ENCODE measurements at regions not wholly inside any gene's neighbourhood (a gene's known extent, or its start where the extent isn't known, plus 50 kb on each side); places are given as distances from the start of the nearest gene placed in this dataset.

- H3K4me1 ChIP-seq (ENCODE audit: control extremely low read depth in 1 of 4, control insufficient read depth in 4 of 4, insufficient read depth in 4 of 4, low read length in 3 of 4): peaks cover 2 to 24% (median 22%) of the 10 kb centered on the region in 4 experiments
- ChIA-PET CTCF (interaction anchor here (0.7 to 1.7 kb wide), 9 partner anchors 9 to 1817 kb away, joined by 3 to 9 read pairs (median 3); no protein-coding TSS in a partner anchor), POLR2A (no interaction called here)
- H3K4me3 ChIP-seq (ENCODE audit: control insufficient read depth in 1 of 7, extremely low read depth in 1 of 7, insufficient read depth in 4 of 7, low read depth in 2 of 7, low read length in 6 of 7): peak overlapping the region; percentile 38 to 76 (median 68)
- H3K27me3 ChIP-seq (replicated peaks in 2 of 5; ENCODE audit: control insufficient read depth in 4 of 5, insufficient read depth in 5 of 5, low read length in 4 of 5): peaks cover 23 to 57% (median 32%) of the 10 kb centered on the region in 5 experiments
- no peak overlapping the region for H3K27ac ChIP-seq (ENCODE audit: insufficient read depth in 1 of 2, low read depth in 1 of 2, low read length in 2 of 2, poor library complexity in 1 of 2, severe bottlenecking in 2 of 2)
- under 1% methylated on average over 49 of the region's 81 CpGs for WGBS (ENCODE audit: insufficient coverage)
- DNase-seq: peak; percentile 54 to 72 (median 68)
- H3K36me3 ChIP-seq (ENCODE audit: control insufficient read depth in 4 of 4, insufficient read depth in 4 of 4, low read length in 3 of 4): no peaks in the 10 kb centered on the region
- no peaks in the 10 kb centered on the region for H3K9me3 ChIP-seq (ENCODE audit: control extremely low read depth in 1 of 5, control insufficient read depth in 4 of 5, insufficient read depth in 2 of 5, low read depth in 1 of 5, low read length in 4 of 5)
These were observed 132.9 kb upstream of the DPYD start for GRCh38 chr1:98053471-98054366.

DNA sequence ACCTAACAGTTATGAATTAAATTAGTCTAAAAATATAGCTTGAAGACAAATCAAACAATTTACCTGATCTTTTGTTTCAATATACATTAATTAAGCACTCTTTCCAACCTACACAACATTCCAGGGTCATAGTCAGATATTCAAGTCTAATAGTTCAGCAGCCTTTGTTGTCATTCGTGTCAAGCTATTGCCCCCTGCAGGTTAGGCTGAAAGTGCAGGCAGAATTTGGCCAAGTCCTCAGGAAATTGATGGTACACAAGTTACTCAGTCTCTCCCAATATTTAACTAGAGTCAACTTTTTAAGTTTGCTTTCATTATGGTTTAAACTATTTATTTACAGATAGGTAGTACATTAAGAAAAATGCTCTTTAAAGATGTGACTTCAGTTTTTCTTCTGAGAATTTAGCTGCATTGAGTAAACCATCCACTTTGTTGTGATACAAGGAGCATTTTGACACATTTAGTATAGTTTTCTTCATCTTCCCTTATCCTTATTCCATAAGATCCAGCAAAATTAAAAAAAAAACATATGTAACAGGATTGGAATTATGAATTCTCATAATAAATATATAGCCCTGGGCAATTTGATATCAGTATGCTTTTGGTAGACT, 130.3 kb upstream of the DPYD start:
- DNase-seq: peak; percentile 80 to 87 (median 84)
- no CpG with 5 or more reads among the region's 1 CpG for WGBS (ENCODE audit: insufficient coverage)
- peaks cover 2 to 29% (median 26%) of the 10 kb centered on the region in 4 experiments for H3K4me1 ChIP-seq (ENCODE audit: control extremely low read depth in 1 of 4, control insufficient read depth in 4 of 4, insufficient read depth in 4 of 4, low read length in 3 of 4)
- POLR2A ChIA-PET: no interaction called here
- CTCF ChIA-PET: interaction anchor here (1.0 to 2.3 kb wide), 2 partner anchors 10 to 1087 kb away, joined by 3 to 8 read pairs; no protein-coding TSS in a partner anchor
- no peaks in the 10 kb centered on the region for H3K9me3 ChIP-seq (ENCODE audit: control extremely low read depth in 1 of 5, control insufficient read depth in 4 of 5, insufficient read depth in 2 of 5, low read depth in 1 of 5, low read length in 4 of 5)
- no peaks in the 10 kb centered on the region for H3K36me3 ChIP-seq (ENCODE audit: control insufficient read depth in 4 of 4, insufficient read depth in 4 of 4, low read length in 3 of 4)
- H3K27ac ChIP-seq (ENCODE audit: insufficient read depth in 1 of 2, low read depth in 1 of 2, low read length in 2 of 2, poor library complexity in 1 of 2, severe bottlenecking in 2 of 2): no peak overlapping the region
- peaks cover 29 to 79% (median 43%) of the 10 kb centered on the region in 5 experiments for H3K27me3 ChIP-seq (replicated peaks in 2 of 5; ENCODE audit: control insufficient read depth in 4 of 5, insufficient read depth in 5 of 5, low read length in 4 of 5)
- no peak overlapping the region for H3K4me3 ChIP-seq (ENCODE audit: control insufficient read depth in 1 of 7, extremely low read depth in 1 of 7, insufficient read depth in 4 of 7, low read depth in 2 of 7, low read length in 6 of 7)

- Histone ChIP-seq H3K27me3 (replicated peaks in 2 of 5; ENCODE audit: control insufficient read depth in 4 of 5, insufficient read depth in 5 of 5, low read length in 4 of 5) (peaks cover 31 to 85% (median 44%) of the 10 kb centered on the region in 5 experiments), H3K4me3 (ENCODE audit: control insufficient read depth in 1 of 7, extremely low read depth in 1 of 7, insufficient read depth in 4 of 7, low read depth in 2 of 7, low read length in 6 of 7) (peak overlapping the region in 1 of 7 experiments; percentile 13), H3K36me3 (ENCODE audit: control insufficient read depth in 4 of 4, insufficient read depth in 4 of 4, low read length in 3 of 4) (no peaks in the 10 kb centered on the region), H3K9me3 (ENCODE audit: control extremely low read depth in 1 of 5, control insufficient read depth in 4 of 5, insufficient read depth in 2 of 5, low read depth in 1 of 5, low read length in 4 of 5) (no peaks in the 10 kb centered on the region), H3K4me1 (ENCODE audit: control extremely low read depth in 1 of 4, control insufficient read depth in 4 of 4, insufficient read depth in 4 of 4, low read length in 3 of 4) (peaks cover 5 to 44% (median 42%) of the 10 kb centered on the region in 4 experiments), H3K27ac (ENCODE audit: insufficient read depth in 1 of 2, low read depth in 1 of 2, low read length in 2 of 2, poor library complexity in 1 of 2, severe bottlenecking in 2 of 2) (no peak overlapping the region)
- ChIA-PET CTCF (no interaction called here), POLR2A (no interaction called here)
- 5% methylated on average over 16 of the region's 24 CpGs for WGBS (ENCODE audit: insufficient coverage)
- peak in 1 of 3 donors; percentile 21 for DNase-seq
These were observed 128.7 kb upstream of the DPYD start for GRCh38 chr1:98049370-98050135.

DNA sequence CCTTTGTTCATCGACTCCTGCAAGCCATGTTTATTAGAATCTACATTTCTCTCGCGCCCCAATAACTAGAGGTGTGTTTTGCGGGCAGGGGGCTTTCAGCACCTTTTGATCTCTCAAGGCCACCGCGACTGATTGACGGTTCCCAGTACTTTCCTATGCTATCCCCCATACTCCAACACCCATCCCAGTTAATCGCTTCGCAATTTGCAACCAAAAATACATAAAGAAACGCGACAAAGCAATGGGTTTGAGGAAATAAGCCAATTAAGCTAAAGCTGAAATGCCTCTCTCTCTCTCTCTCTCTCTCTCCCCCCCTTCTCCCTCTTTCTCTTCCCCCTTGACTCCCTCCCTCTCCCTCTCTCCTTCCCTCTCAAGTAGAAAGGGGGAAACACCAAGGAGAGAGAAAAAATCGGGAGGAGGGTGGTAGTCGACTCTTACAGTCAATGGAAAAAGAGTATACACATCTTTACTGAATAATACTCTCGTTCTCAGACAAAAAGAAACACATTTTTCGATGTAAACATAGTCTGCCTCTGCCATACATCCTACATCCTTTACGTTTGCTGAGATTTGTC, 128.0 kb upstream of the DPYD start:
- H3K36me3 ChIP-seq (ENCODE audit: control insufficient read depth in 4 of 4, insufficient read depth in 4 of 4, low read length in 3 of 4): no peaks in the 10 kb centered on the region
- peak overlapping the region in 3 of 7 experiments; percentile 7 to 43 (median 27) for H3K4me3 ChIP-seq (ENCODE audit: control insufficient read depth in 1 of 7, extremely low read depth in 1 of 7, insufficient read depth in 4 of 7, low read depth in 2 of 7, low read length in 6 of 7)
- ChIA-PET POLR2A (no interaction called here), CTCF (interaction anchor here (0.7 to 1.7 kb wide), 5 partner anchors 10 to 130 kb away, joined by 3 to 7 read pairs (median 4); no protein-coding TSS in a partner anchor)
- H3K9me3 ChIP-seq (ENCODE audit: control extremely low read depth in 1 of 5, control insufficient read depth in 4 of 5, insufficient read depth in 2 of 5, low read depth in 1 of 5, low read length in 4 of 5): no peaks in the 10 kb centered on the region
- H3K27ac ChIP-seq (ENCODE audit: insufficient read depth in 1 of 2, low read depth in 1 of 2, low read length in 2 of 2, poor library complexity in 1 of 2, severe bottlenecking in 2 of 2): no peak overlapping the region
- peaks cover 33 to 91% (median 50%) of the 10 kb centered on the region in 5 experiments for H3K27me3 ChIP-seq (replicated peaks in 2 of 5; ENCODE audit: control insufficient read depth in 4 of 5, insufficient read depth in 5 of 5, low read length in 4 of 5)
- 7% methylated on average over 12 of the region's 16 CpGs for WGBS (ENCODE audit: insufficient coverage)
- H3K4me1 ChIP-seq (ENCODE audit: control extremely low read depth in 1 of 4, control insufficient read depth in 4 of 4, insufficient read depth in 4 of 4, low read length in 3 of 4): peaks cover 5 to 45% (median 40%) of the 10 kb centered on the region in 4 experiments
- no peak for DNase-seq

- ChIA-PET CTCF (interaction anchor here (0.7 to 1.9 kb wide), 7 partner anchors 11 to 1083 kb away, joined by 3 to 7 read pairs (median 4); no protein-coding TSS in a partner anchor), POLR2A (no interaction called here)
- peaks cover 33 to 91% (median 53%) of the 10 kb centered on the region in 5 experiments for H3K27me3 ChIP-seq (replicated peaks in 2 of 5; ENCODE audit: control insufficient read depth in 4 of 5, insufficient read depth in 5 of 5, low read length in 4 of 5)
- H3K36me3 ChIP-seq (ENCODE audit: control insufficient read depth in 4 of 4, insufficient read depth in 4 of 4, low read length in 3 of 4): no peaks in the 10 kb centered on the region
- peak overlapping the region in 2 of 7 experiments; percentile 33 to 43 for H3K4me3 ChIP-seq (ENCODE audit: control insufficient read depth in 1 of 7, extremely low read depth in 1 of 7, insufficient read depth in 4 of 7, low read depth in 2 of 7, low read length in 6 of 7)
- H3K4me1 ChIP-seq (ENCODE audit: control extremely low read depth in 1 of 4, control insufficient read depth in 4 of 4, insufficient read depth in 4 of 4, low read length in 3 of 4): peaks cover 5 to 39% (median 34%) of the 10 kb centered on the region in 4 experiments
- no peak overlapping the region for H3K27ac ChIP-seq (ENCODE audit: insufficient read depth in 1 of 2, low read depth in 1 of 2, low read length in 2 of 2, poor library complexity in 1 of 2, severe bottlenecking in 2 of 2)
- peak; percentile 86 to 94 (median 93) for DNase-seq
- no peaks in the 10 kb centered on the region for H3K9me3 ChIP-seq (ENCODE audit: control extremely low read depth in 1 of 5, control insufficient read depth in 4 of 5, insufficient read depth in 2 of 5, low read depth in 1 of 5, low read length in 4 of 5)
- WGBS (ENCODE audit: insufficient coverage): 0% methylated on average over 11 of the region's 15 CpGs
These were observed 127.4 kb upstream of the DPYD start for GRCh38 chr1:98048244-98048643.

- WGBS (ENCODE audit: insufficient coverage): no CpG with 5 or more reads among the region's 1 CpG
- Histone ChIP-seq H3K9me3 (ENCODE audit: control extremely low read depth in 1 of 5, control insufficient read depth in 4 of 5, insufficient read depth in 2 of 5, low read depth in 1 of 5, low read length in 4 of 5) (no peaks in the 10 kb centered on the region), H3K27ac (ENCODE audit: insufficient read depth in 1 of 2, low read depth in 1 of 2, low read length in 2 of 2, poor library complexity in 1 of 2, severe bottlenecking in 2 of 2) (no peak overlapping the region), H3K27me3 (replicated peaks in 2 of 5; ENCODE audit: control insufficient read depth in 4 of 5, insufficient read depth in 5 of 5, low read length in 4 of 5) (peaks cover 33 to 91% (median 52%) of the 10 kb centered on the region in 5 experiments), H3K4me3 (ENCODE audit: control insufficient read depth in 1 of 7, extremely low read depth in 1 of 7, insufficient read depth in 4 of 7, low read depth in 2 of 7, low read length in 6 of 7) (no peak overlapping the region), H3K4me1 (ENCODE audit: control extremely low read depth in 1 of 4, control insufficient read depth in 4 of 4, insufficient read depth in 4 of 4, low read length in 3 of 4) (peaks cover 5 to 36% (median 32%) of the 10 kb centered on the region in 4 experiments), H3K36me3 (ENCODE audit: control insufficient read depth in 4 of 4, insufficient read depth in 4 of 4, low read length in 3 of 4) (no peaks in the 10 kb centered on the region)
- no peak for DNase-seq
- ChIA-PET CTCF (interaction anchor here (0.6 to 1.9 kb wide), 5 partner anchors 12 to 1082 kb away, joined by 3 to 7 read pairs (median 5); no protein-coding TSS in a partner anchor), POLR2A (no interaction called here)
These were observed 126.3 kb upstream of the DPYD start for GRCh38 chr1:98047171-98047570.

All from common myeloid progenitor, CD34-positive (primary cell).